HepG2 (cell line): ENCODE measurements at regions not wholly inside any gene's neighbourhood (a gene's known extent, or its start where the extent isn't known, plus 50 kb on each side); places are given as distances from the start of the nearest gene placed in this dataset.

ENCODE experiments used
- ATAC-seq: fragments of 200-7000 bp; cut with Tn5 transposase; 3 replicates; pipeline ENCODE4 v1.9.1; 2020; ENCODE audit warnings: mild to moderate bottlenecking, moderate library complexity
- BruUV-seq: library from RNA; stranded (reverse); fragments of 400-500 nt; replicated peaks from 2 replicates; lab custom pipeline; 2021; lab: Mats Ljungman, UMichigan
- CTCF ChIA-PET: fragments of 300-600 bp; formaldehyde crosslinking; extraction: SDS; loops from one replicate; lab custom pipeline; 2021; ENCODE audit warnings: low total read pairs, inconsistent platforms, low intra/inter-chr PET ratio; lab: Yijun Ruan, JAX
- POLR2A ChIA-PET: fragments of 350-600 bp; sonication (Branson Sonifier 250); formaldehyde crosslinking; loops from one replicate; lab custom pipeline; 2020; ENCODE audit warnings: antibody characterized with exemption, inconsistent platforms; lab: Yijun Ruan, JAX
- DNase-seq: peaks from one replicate; pipeline ENCODE4 v3.0.0-alpha.2; 2015; ENCODE audit warnings: low spot score
- FAIRE-seq: peaks from 3 replicates; lab custom pipeline; 2011; peaks lifted over from hg19 to GRCh38; lab: Jason Lieb, UNC
- H2AFZ ChIP-seq: one replicate; pipeline ENCODE4 v1.6.1; 2011; ENCODE audit warnings: low read length, inconsistent platforms
- H3K27ac ChIP-seq: fragments of 300-600 bp; 3 replicates; pipeline ENCODE4 v1.8.0; 2011; ENCODE audit warnings: mixed run types, mild to moderate bottlenecking, mixed read lengths, low read length, inconsistent platforms; ENCODE audit not compliant: insufficient read depth; ENCODE audit errors: extremely low read length
- H3K27me3 ChIP-seq, 2 experiments: fragments of 200-600 bp in 1 of 2; 2 replicates in 1 of 2; 3 replicates in 1 of 2; pipeline versions ENCODE4 v1.6.0 to v1.8.0; 2011; ENCODE audit warnings: low read length in 2 of 2, mild to moderate bottlenecking in 2 of 2, moderate library complexity in 2 of 2, inconsistent platforms in 1 of 2; ENCODE audit not compliant: insufficient read depth in 2 of 2, control insufficient read depth in 1 of 2
- H3K36me3 ChIP-seq, 2 experiments: fragments of 200-600 bp in 1 of 2; replicated peaks in 1 of 2; 2 replicates in 1 of 2; 3 replicates in 1 of 2; pipeline versions ENCODE4 v1.5.1 to v1.8.0; 2011; ENCODE audit warnings: low read length in 2 of 2, inconsistent platforms in 1 of 2; ENCODE audit not compliant: insufficient read depth in 2 of 2, control insufficient read depth in 1 of 2
- H3K4me1 ChIP-seq: 2 replicates; pipeline ENCODE4 v1.5.1; 2012; ENCODE audit warnings: low read length, inconsistent platforms; ENCODE audit not compliant: insufficient read depth
- H3K4me2 ChIP-seq: 2 replicates; pipeline ENCODE4 v1.6.0; 2011; ENCODE audit warnings: low read depth, low read length, inconsistent platforms
- H3K4me3 ChIP-seq, 3 experiments: fragments of 200-600 bp in 1 of 3; sonication (generic), shearing (Covaris generic) in 1 of 3; replicated peaks in 1 of 3; 2 replicates each; pipeline ENCODE4 v1.5.1; 2011 to 2016; ENCODE audit warnings: low read length in 3 of 3, inconsistent platforms in 2 of 3, low read depth in 2 of 3, mild to moderate bottlenecking in 2 of 3, control low read depth in 1 of 3, mixed read lengths in 1 of 3; ENCODE audit not compliant: insufficient read depth in 1 of 3
- H3K79me2 ChIP-seq: one replicate; pipeline ENCODE4 v1.6.1; 2011; ENCODE audit warnings: low read length, inconsistent platforms; ENCODE audit not compliant: insufficient read depth
- H3K9ac ChIP-seq: 2 replicates; pipeline ENCODE4 v1.6.0; 2011; ENCODE audit warnings: mild to moderate bottlenecking, low read depth, low read length, inconsistent platforms; ENCODE audit not compliant: insufficient read depth
- H3K9me3 ChIP-seq: 2 replicates; pipeline ENCODE4 v1.5.1; 2012; ENCODE audit warnings: mild to moderate bottlenecking, low read length
- H4K20me1 ChIP-seq: 2 replicates; pipeline ENCODE4 v1.6.0; 2011; ENCODE audit warnings: inconsistent platforms, mild to moderate bottlenecking, low read length, moderate library complexity; ENCODE audit not compliant: insufficient read depth
- HMG20A ChIP-seq: IDR thresholded peaks from 2 replicates; pipeline ENCODE4 v1.6.1; 2016; ENCODE audit warnings: borderline replicate concordance
- MED13 ChIP-seq: sonication (generic); formaldehyde crosslinking; IDR thresholded peaks from 2 replicates; pipeline ENCODE4 v1.5.0; 2020; ENCODE audit warnings: missing genetic modification reagents
- NBN ChIP-seq: fragments of 450-650 bp; conservative IDR thresholded peaks from 2 replicates; pipeline ENCODE4 v1.6.1; 2017
- SP5 ChIP-seq: IDR thresholded peaks from 2 replicates; pipeline ENCODE4 v1.6.1; 2016; ENCODE audit warnings: low read depth, borderline replicate concordance
- ZBTB7A ChIP-seq: sonication (generic); formaldehyde crosslinking; IDR thresholded peaks from 2 replicates; pipeline ENCODE4 v1.8.0; 2022; ENCODE audit warnings: mild to moderate bottlenecking, missing genetic modification reagents
- ZFP90 ChIP-seq: sonication (generic); formaldehyde crosslinking; IDR thresholded peaks from 2 replicates; pipeline ENCODE4 v1.8.0; 2022; ENCODE audit warnings: missing genetic modification reagents, mild to moderate bottlenecking, inconsistent platforms, borderline replicate concordance
- ZNF383 ChIP-seq: sonication (generic); formaldehyde crosslinking; IDR thresholded peaks from 2 replicates; pipeline ENCODE4 v1.4.0; 2020; ENCODE audit warnings: missing genetic modification reagents, mild to moderate bottlenecking, borderline replicate concordance
- WGBS: methylation state at CpG from one replicate; pipeline ENCODE4 v1.1.6; 2017; ENCODE audit warnings: low lambda C conversion rate; 5-methylcytosine and 5-hydroxymethylcytosine counted together
- in situ Hi-C: cut with HindIII; loops from 2 replicates; pipeline ENCODE4 v1.10.0; 2017; ENCODE audit warnings: low pct_unique_long_range_greater_than_20kb; ENCODE audit not compliant: extremely low pct_ligation_motif_present
- intact Hi-C: fragments of 100-400 bp; cut with micrococcal nuclease; formaldehyde crosslinking; loops from one replicate; pipeline ENCODE4 v1.10.0; 2022; ENCODE audit not compliant: unreplicated experiment
- TF ChIP-seq, protein P1 (sequence below): sonication (generic); formaldehyde crosslinking; IDR thresholded peaks from 2 replicates; pipeline ENCODE4 v1.8.0; 2022; ENCODE audit warnings: mild to moderate bottlenecking, missing genetic modification reagents, moderate library complexity
- TF ChIP-seq, protein P2 (sequence below): sonication (generic); formaldehyde crosslinking; IDR thresholded peaks from 2 replicates; pipeline ENCODE4 v1.4.0; 2020; ENCODE audit warnings: missing genetic modification reagents
- TF ChIP-seq, protein P3 (sequence below): sonication (generic); formaldehyde crosslinking; IDR thresholded peaks from 2 replicates; pipeline ENCODE4 v1.5.0; 2020; ENCODE audit warnings: mild to moderate bottlenecking, missing genetic modification reagents

DNA sequence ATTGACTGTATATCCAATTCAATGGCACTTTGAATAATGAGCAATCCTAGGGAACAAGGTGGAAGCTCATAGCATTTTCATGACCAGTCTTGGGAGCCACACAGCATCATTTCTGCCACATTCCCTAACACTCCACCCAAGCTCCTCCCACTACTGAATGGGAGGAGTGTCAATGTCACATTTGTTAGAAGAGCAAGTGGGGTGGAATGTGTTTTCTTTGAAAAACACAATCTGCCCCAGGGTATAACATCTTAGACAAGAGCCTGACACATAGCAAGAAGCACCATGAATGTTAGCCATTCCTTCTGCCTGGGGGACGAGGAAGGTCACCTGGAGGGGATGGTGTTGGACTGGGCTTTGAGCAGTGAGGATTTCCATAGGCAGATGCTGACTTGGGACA lies 258.3 kb upstream of the PMEPA1 start (continued):
- TF ChIP-seq ZFP90 (no peak), SP5 (CRISPR knock-in tag) (no peak), ZBTB7A (CRISPR knock-in tag) (no peak)
- TF ChIP-seq, protein P1, sequence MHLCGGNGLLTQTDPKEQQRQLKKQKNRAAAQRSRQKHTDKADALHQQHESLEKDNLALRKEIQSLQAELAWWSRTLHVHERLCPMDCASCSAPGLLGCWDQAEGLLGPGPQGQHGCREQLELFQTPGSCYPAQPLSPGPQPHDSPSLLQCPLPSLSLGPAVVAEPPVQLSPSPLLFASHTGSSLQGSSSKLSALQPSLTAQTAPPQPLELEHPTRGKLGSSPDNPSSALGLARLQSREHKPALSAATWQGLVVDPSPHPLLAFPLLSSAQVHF: no peak

DNA sequence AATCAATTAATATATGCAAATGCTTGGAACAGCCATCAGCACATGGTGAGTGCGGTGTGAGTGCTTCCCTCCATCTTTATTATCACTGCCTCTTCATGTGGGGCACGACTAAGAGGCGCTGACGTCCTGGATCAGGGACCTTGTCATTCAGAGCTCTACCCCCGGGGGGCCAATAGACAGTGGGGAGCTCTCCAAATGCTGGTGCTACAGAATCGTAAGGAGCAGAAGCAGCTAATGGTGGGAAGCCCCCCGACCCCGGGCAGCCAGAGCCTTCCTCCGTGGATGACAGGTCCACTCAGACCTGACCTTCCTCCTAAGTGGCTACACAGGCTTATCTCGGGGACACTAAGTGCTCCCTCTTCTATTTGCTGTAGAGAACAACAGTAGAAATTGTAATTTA lies 257.5 kb upstream of the PMEPA1 start:
- no peak overlapping the region for H3K9ac ChIP-seq
- in situ Hi-C loops: no loop called here
- peaks cover 2 to 38% of the 10 kb centered on the region in 2 experiments; a peak in 3 of 5 replicates for H3K27me3 ChIP-seq
- H3K9me3 ChIP-seq: no peaks in the 10 kb centered on the region
- BruUV-seq: no TSS peak
- DNase-seq (no peak), ATAC-seq (no peak), FAIRE-seq (no peak)
- intact Hi-C loops: no loop called here
- H3K36me3 ChIP-seq: no peaks in the 10 kb centered on the region
- no peak overlapping the region for H2AFZ ChIP-seq
- H3K27ac ChIP-seq: no peak overlapping the region
- no peaks in the 10 kb centered on the region for H3K79me2 ChIP-seq
- ChIA-PET CTCF (no interaction called here), POLR2A (no interaction called here)
- no peaks in the 10 kb centered on the region for H4K20me1 ChIP-seq
- under 1% methylated on average over 10 of the region's 10 CpGs for WGBS
- H3K4me2 ChIP-seq: no peak overlapping the region
- no peak for TF ChIP-seq ZNF383 (CRISPR knock-in tag)
- TF ChIP-seq, protein P2, sequence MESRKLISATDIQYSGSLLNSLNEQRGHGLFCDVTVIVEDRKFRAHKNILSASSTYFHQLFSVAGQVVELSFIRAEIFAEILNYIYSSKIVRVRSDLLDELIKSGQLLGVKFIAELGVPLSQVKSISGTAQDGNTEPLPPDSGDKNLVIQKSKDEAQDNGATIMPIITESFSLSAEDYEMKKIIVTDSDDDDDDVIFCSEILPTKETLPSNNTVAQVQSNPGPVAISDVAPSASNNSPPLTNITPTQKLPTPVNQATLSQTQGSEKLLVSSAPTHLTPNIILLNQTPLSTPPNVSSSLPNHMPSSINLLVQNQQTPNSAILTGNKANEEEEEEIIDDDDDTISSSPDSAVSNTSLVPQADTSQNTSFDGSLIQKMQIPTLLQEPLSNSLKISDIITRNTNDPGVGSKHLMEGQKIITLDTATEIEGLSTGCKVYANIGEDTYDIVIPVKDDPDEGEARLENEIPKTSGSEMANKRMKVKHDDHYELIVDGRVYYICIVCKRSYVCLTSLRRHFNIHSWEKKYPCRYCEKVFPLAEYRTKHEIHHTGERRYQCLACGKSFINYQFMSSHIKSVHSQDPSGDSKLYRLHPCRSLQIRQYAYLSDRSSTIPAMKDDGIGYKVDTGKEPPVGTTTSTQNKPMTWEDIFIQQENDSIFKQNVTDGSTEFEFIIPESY (CRISPR knock-in tag): no peak
- TF ChIP-seq HMG20A: no peak
- no peak for TF ChIP-seq MED13 (CRISPR knock-in tag)
- TF ChIP-seq, protein P3, sequence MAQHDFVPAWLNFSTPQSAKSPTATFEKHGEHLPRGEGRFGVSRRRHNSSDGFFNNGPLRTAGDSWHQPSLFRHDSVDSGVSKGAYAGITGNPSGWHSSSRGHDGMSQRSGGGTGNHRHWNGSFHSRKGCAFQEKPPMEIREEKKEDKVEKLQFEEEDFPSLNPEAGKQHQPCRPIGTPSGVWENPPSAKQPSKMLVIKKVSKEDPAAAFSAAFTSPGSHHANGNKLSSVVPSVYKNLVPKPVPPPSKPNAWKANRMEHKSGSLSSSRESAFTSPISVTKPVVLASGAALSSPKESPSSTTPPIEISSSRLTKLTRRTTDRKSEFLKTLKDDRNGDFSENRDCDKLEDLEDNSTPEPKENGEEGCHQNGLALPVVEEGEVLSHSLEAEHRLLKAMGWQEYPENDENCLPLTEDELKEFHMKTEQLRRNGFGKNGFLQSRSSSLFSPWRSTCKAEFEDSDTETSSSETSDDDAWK: no peak
- no peak for TF ChIP-seq NBN
- H3K4me3 ChIP-seq: no peak overlapping the region
- no peaks in the 10 kb centered on the region for H3K4me1 ChIP-seq
